ENCODE measurements at regions not wholly inside any gene's neighbourhood (a gene's known extent, or its start where the extent isn't known, plus 50 kb on each side); places are given as distances from the start of the nearest gene placed in this dataset.

DNA sequence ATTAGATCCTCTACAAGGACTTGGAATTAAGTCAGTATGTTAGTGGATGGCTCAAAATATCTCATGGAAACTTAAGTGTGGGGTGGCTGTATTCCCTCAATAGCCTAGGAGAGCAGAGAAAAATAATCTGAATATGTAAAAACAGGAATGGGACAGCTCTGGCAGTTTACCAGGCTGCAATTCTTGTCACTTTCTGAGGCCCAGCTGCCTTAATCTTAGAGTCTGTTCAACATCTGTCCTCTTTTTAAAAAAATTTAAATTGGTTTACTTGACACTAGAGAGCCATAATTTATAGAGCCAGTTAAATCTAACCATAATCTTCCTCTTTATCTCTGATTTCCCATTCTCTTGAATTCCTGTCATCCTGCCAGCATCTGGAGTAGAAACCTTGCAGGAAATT is 109.2 kb upstream of the CXCL13 start:
- no peak for DNase-seq (ENCODE audit: low spot score)
- TF ChIP-seq GABPA (IDR thresholded peaks at IDR 0.05 in 1 of 2, conservative IDR thresholded peaks at IDR 0.05 in 1 of 2) = no peak
- no peak for TF ChIP-seq RXRA (IDR thresholded peaks at IDR 0.05)
- no peak for TF ChIP-seq JUND (IDR thresholded peaks at IDR 0.05)
- TF ChIP-seq, protein P1, sequence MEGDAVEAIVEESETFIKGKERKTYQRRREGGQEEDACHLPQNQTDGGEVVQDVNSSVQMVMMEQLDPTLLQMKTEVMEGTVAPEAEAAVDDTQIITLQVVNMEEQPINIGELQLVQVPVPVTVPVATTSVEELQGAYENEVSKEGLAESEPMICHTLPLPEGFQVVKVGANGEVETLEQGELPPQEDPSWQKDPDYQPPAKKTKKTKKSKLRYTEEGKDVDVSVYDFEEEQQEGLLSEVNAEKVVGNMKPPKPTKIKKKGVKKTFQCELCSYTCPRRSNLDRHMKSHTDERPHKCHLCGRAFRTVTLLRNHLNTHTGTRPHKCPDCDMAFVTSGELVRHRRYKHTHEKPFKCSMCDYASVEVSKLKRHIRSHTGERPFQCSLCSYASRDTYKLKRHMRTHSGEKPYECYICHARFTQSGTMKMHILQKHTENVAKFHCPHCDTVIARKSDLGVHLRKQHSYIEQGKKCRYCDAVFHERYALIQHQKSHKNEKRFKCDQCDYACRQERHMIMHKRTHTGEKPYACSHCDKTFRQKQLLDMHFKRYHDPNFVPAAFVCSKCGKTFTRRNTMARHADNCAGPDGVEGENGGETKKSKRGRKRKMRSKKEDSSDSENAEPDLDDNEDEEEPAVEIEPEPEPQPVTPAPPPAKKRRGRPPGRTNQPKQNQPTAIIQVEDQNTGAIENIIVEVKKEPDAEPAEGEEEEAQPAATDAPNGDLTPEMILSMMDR (IDR thresholded peaks at IDR 0.05; ENCODE audit: low read depth, low read length, missing input control) = no peak
- TF ChIP-seq, protein P2, sequence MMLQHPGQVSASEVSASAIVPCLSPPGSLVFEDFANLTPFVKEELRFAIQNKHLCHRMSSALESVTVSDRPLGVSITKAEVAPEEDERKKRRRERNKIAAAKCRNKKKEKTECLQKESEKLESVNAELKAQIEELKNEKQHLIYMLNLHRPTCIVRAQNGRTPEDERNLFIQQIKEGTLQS (IDR thresholded peaks at IDR 0.05) = no peak

DNA sequence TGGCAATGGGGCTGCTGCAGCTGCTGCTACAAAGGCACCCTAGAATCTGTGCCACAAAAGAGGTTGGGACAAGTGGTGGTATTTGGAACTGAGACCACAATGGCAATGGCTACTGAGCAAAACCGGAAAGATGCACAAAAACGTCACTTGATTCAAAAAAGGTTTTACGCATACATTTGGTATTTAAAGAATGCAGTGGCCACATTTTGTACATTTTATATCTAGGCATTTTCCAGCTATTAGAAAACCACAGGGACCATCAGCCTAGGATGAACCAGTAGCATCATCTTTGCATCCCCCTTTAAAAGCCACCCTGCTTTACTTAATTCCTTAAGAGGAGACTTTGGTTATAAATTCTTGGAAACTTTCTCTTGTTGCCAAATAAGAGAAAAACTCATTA is 104.8 kb upstream of the CXCL13 start:
- Histone ChIP-seq H3K27me3 (ENCODE audit: control insufficient read depth in 4 of 4, insufficient read depth in 4 of 4, low read length in 3 of 4) (no peaks in the 10 kb centered on the region), H3K4me3 (ENCODE audit: low read depth in 1 of 3, low read length in 3 of 3) (no peak overlapping the region), H3K36me3 (ENCODE audit: control insufficient read depth in 4 of 4, insufficient read depth in 3 of 4, low read depth in 1 of 4, low read length in 3 of 4) (no peaks in the 10 kb centered on the region), H3K4me1 (ENCODE audit: control insufficient read depth in 4 of 4, insufficient read depth in 4 of 4, low read length in 3 of 4) (no peaks in the 10 kb centered on the region), H3K9ac (ENCODE audit: low read depth in 1 of 2, low read length in 2 of 2) (no peak overlapping the region), H3K9me3 (ENCODE audit: control insufficient read depth in 4 of 4, low read length in 3 of 4) (no peaks in the 10 kb centered on the region), H3K27ac (ENCODE audit: low read depth in 1 of 2, low read length in 2 of 2) (no peak overlapping the region)
- 89% methylated on average over 3 of the region's 3 CpGs for WGBS
- DNase-seq (ENCODE audit: low spot score) = no peak
- no peak for TF ChIP-seq RAD21 (IDR thresholded peaks at IDR 0.05)
- TF ChIP-seq, protein P2 (IDR thresholded peaks at IDR 0.05) = no peak
- TF ChIP-seq NR2F2 (IDR thresholded peaks at IDR 0.05) = no peak
- TF ChIP-seq EGR1 (IDR thresholded peaks at IDR 0.05; ENCODE audit: low read depth in 2 of 2) = no peak
- no peak for TF ChIP-seq TAF1 (conservative IDR thresholded peaks at IDR 0.05)
- TF ChIP-seq, protein P3, sequence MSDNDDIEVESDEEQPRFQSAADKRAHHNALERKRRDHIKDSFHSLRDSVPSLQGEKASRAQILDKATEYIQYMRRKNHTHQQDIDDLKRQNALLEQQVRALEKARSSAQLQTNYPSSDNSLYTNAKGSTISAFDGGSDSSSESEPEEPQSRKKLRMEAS (IDR thresholded peaks at IDR 0.05) = no peak
- TF ChIP-seq, protein P4, sequence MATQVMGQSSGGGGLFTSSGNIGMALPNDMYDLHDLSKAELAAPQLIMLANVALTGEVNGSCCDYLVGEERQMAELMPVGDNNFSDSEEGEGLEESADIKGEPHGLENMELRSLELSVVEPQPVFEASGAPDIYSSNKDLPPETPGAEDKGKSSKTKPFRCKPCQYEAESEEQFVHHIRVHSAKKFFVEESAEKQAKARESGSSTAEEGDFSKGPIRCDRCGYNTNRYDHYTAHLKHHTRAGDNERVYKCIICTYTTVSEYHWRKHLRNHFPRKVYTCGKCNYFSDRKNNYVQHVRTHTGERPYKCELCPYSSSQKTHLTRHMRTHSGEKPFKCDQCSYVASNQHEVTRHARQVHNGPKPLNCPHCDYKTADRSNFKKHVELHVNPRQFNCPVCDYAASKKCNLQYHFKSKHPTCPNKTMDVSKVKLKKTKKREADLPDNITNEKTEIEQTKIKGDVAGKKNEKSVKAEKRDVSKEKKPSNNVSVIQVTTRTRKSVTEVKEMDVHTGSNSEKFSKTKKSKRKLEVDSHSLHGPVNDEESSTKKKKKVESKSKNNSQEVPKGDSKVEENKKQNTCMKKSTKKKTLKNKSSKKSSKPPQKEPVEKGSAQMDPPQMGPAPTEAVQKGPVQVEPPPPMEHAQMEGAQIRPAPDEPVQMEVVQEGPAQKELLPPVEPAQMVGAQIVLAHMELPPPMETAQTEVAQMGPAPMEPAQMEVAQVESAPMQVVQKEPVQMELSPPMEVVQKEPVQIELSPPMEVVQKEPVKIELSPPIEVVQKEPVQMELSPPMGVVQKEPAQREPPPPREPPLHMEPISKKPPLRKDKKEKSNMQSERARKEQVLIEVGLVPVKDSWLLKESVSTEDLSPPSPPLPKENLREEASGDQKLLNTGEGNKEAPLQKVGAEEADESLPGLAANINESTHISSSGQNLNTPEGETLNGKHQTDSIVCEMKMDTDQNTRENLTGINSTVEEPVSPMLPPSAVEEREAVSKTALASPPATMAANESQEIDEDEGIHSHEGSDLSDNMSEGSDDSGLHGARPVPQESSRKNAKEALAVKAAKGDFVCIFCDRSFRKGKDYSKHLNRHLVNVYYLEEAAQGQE (IDR thresholded peaks at IDR 0.05) = no peak
- no peak for TF ChIP-seq GABPA (IDR thresholded peaks at IDR 0.05 in 1 of 2, conservative IDR thresholded peaks at IDR 0.05 in 1 of 2)
- TF ChIP-seq SP1 (IDR thresholded peaks at IDR 0.05) = no peak
- no peak for TF ChIP-seq JUND (IDR thresholded peaks at IDR 0.05)
- no peak for TF ChIP-seq HNF4A (conservative IDR thresholded peaks at IDR 0.05)

More for the DNA sequence above, 109.2 kb upstream of the CXCL13 start:
- Histone ChIP-seq H3K27me3 (ENCODE audit: control insufficient read depth in 4 of 4, insufficient read depth in 4 of 4, low read length in 3 of 4) (no peaks in the 10 kb centered on the region), H3K36me3 (ENCODE audit: control insufficient read depth in 4 of 4, insufficient read depth in 3 of 4, low read depth in 1 of 4, low read length in 3 of 4) (no peaks in the 10 kb centered on the region), H3K9ac (ENCODE audit: low read depth in 1 of 2, low read length in 2 of 2) (no peak overlapping the region), H3K4me1 (ENCODE audit: control insufficient read depth in 4 of 4, insufficient read depth in 4 of 4, low read length in 3 of 4) (no peaks in the 10 kb centered on the region), H3K4me3 (ENCODE audit: low read depth in 1 of 3, low read length in 3 of 3) (no peak overlapping the region), H3K9me3 (ENCODE audit: control insufficient read depth in 4 of 4, low read length in 3 of 4) (no peaks in the 10 kb centered on the region), H3K27ac (ENCODE audit: low read depth in 1 of 2, low read length in 2 of 2) (no peak overlapping the region)
